GM21717 (cell line): ENCODE measurements at regions not wholly inside any gene's neighbourhood (a gene's known extent, or its start where the extent isn't known, plus 50 kb on each side); places are given as distances from the start of the nearest gene placed in this dataset.
"Not testable (repeated sequence)": the region's sequence is repeated elsewhere in the genome, so short reads cannot be mapped to it uniquely, and the experiment has no call there.

Experiments
- ATAC-seq: cut with Tn5 transposase; IDR thresholded peaks from one replicate; pipeline ENCODE4 v1.9.1; 2021; ENCODE audit warnings: mild to moderate bottlenecking, moderate library complexity; ENCODE audit not compliant: unreplicated experiment

- ATAC-seq = no peak
These were observed 244.4 kb upstream of the FOXN3 start for GRCh38 chr14:89661392-89661791.

DNA sequence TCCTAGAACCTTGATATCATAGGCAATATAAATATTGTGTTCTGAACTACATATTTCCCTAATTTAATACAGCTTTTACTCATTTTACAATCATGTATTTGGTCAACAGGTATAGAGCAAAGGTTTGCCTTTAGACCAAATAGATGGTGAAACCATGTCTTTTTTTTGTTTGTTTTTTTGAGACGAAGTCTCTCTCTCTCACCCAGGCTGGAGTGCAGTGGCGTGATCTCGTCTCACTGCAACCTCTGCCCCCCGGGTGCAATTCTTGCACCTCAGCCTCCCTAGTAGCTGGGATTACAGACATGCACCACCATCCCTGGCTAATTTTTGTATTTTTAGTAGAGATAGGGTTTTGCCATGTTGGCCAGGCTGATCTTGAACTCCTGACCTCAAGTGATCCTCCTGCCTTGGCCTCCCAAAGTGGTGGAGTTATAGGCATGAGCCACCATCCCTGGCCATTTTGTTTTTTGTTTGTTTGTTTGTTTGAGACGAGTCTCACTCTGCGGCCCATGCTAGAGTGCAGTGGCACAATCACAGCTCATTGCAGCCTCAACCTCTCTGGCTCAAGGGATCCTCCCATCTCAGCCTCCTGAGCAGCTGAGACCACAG is 243.7 kb upstream of the FOXN3 start:
- not testable (repeated sequence) for ATAC-seq

DNA sequence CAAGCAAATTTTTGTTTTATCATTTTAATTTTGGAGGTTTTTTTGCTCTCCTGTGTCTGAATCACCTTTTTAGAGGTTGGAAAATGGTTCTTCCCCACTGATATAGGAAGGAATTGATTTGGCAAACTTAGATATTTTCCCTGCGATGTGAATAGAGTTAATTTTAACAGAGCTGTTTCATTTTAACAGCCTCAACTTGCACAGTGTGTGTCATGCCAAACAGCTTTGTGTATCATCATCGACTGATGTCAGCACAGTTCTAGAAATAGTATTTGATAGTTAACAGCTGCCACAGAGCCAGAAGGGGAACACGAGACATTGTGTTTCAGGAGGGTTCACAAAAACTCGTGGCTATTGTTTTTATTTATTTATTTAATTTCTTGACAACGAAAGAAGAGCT is 243.1 kb upstream of the FOXN3 start:
- no peak for ATAC-seq

DNA sequence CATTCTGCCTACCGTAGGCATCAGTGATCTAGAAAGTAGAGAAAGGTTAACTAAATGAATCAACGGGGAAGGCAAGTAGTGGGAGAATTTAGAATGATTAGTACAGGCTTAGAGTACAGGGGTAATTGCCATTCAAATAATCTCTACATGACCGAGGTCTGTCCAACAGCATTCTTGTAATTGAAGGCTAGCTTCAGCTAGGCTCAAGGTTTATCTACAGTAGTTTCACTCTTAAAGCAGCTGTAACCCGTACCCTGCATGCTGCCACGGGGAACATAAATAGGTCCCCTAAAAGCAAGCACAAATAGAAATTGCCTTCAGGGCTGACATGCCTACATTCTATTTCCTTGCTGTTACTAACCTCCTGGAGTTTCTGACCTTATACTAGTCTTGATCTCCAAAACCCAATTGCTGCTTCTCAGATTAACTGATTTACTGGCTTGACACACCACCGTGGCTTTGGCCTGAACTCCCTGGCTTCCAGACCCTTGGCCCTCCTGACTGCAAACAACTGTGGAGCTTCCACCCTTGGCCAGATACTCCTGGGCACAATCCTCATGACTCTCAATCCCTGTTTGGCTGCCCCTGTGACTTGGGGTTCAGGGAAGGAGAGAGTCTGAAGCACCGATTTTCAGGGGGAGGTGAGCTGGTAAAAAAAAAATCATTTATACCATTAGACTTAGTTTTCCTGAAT is 242.1 kb upstream of the FOXN3 start:
- ATAC-seq = no peak

GRCh38 chr14:89657014-89657413 is 240.0 kb upstream of the FOXN3 start:
- no peak for ATAC-seq

DNA sequence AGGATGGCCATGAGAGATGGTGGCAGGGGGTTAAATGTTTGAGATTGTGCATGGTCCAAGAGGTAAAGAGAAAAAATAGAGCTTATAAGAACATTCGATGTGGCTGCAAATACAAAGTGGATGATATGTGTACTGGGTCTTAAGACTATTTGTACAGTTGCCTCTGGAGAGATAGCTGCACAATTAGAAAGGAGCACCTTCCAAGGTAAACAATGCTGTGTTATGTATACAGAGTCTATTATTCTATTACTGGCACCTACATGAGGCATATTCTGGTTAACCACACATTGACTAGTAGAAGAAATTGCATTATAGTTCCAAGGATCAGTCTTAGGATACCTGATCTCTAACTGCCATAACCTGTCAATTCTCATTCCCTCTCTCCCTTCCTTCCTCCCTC is 238.0 kb upstream of the FOXN3 start:
- no peak for ATAC-seq

DNA sequence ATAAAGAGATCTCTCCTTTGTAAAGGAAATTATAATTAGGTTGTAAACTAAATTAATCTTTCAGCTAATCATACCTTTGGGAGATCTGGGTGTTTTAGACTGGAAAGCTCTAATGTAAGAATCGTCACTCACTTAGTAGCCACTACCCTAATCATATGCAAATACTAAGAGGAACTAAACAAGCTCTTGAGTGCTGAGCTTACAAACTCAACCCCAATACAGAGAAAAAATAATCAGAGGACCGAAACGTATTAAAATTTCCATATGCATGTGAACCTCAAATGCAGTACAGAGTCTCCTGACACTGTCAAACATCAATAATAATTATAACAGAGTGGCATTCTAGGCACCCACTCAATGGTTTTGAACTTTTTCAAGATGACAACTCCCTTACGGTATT is 235.3 kb upstream of the FOXN3 start:
- peak; percentile 42 for ATAC-seq

GRCh38 chr14:89651805-89652204 is 234.8 kb upstream of the FOXN3 start:
- ATAC-seq = no peak

- no peak for ATAC-seq
These were observed 233.3 kb upstream of the FOXN3 start for GRCh38 chr14:89650077-89650978.

- no peak for ATAC-seq
These were observed 232.5 kb upstream of the FOXN3 start for GRCh38 chr14:89649451-89650075.

DNA sequence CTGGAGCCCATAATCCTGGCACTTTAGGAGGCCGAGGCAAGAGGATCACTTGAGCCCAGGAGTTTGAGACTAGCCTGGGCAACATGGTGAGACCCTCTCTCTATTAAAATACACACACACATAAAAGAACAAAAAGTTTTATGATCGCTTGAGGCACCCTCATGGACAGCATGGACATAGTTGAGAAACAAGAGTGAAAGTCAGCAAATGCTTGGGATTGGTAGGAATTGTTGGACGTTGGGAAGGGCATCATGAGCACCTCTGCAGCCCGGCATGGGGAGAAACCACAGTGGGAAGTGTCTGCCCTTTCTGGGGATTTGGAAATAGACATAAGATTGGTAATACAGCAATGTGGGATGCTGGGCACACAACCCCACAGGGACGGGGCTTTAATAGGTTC is 231.9 kb upstream of the FOXN3 start:
- ATAC-seq = no peak

GRCh38 chr14:89648510-89648909 is 231.5 kb upstream of the FOXN3 start:
- no peak for ATAC-seq

GRCh38 chr14:89646971-89647370 is 229.9 kb upstream of the FOXN3 start:
- no peak for ATAC-seq

GRCh38 chr14:89644641-89645040 is 227.6 kb upstream of the FOXN3 start:
- ATAC-seq = no peak

DNA sequence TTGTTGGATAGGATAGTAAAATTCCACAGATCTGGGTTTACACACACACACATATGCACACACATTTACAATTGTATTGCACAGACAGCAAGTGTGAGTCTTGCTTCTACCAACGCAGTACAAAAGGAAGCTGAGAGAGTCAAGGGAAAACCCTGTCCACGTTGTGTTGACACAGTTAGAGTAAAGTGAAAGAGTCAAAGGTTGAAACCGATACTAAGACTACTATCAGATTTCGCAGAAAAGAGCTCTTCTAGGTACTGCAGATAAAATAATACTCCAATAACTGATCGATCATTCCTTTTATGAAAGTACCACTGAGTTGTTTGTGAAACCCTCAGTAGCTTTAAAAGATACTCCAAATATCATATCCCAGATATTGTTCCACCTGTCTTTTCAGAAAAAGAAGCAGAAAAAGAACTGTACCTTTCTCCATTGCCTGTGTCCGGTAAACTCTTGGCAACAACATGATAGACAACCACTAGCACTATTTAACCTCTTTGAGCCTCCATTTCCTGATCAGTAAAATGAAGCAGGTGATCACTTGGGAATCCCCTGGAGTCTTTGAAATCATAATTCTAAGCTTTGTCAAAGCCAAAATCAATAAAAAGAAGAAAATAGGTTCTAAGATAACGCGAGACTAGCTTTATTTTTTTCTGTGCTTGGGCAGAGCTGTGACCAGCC is 224.6 kb upstream of the FOXN3 start:
- peak; percentile 99 for ATAC-seq

- no peak for ATAC-seq
These were observed 223.1 kb upstream of the FOXN3 start for GRCh38 chr14:89640141-89640540.

- no peak for ATAC-seq
These were observed 222.7 kb upstream of the FOXN3 start for GRCh38 chr14:89639687-89640086.

DNA sequence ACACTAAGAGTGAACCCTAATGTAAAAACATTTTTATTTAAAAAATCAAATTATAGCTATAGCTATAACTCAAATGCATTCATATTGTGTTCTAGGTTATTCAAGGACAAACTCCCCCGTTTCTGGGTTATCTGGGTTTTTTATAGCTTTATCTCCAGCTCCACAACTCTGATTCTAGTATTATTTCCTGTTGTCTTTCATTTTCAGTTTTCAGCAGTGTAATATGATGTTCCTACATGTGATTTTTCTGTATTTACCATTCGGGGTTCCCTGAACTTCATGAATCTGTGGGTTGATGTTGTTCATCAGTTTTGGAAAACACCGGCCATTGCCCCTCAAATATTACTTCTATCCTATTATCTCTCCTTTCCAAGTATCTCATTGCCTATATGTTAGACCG is 221.9 kb upstream of the FOXN3 start:
- ATAC-seq = no peak

- ATAC-seq = no peak
These were observed 220.5 kb upstream of the FOXN3 start for GRCh38 chr14:89637581-89637980.

DNA sequence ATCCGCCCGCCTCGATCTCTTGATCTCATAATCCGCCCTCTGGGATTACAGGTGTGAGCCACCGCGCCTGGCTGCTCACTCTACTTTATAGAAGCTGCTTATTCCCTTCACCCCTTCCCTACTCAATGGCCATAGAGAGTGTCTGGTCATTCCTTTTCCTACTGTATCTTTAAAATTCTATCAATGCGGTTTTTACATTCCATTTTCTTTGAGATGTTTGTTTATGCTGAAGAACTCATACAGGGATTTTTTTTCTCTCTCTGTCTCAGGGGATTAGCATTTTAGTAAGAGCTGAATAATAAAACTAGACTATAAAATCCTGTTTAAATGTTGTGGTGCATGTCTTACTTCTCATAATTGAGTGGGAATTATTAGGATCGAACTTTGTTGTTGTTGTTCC is 218.6 kb upstream of the FOXN3 start:
- ATAC-seq = no peak

DNA sequence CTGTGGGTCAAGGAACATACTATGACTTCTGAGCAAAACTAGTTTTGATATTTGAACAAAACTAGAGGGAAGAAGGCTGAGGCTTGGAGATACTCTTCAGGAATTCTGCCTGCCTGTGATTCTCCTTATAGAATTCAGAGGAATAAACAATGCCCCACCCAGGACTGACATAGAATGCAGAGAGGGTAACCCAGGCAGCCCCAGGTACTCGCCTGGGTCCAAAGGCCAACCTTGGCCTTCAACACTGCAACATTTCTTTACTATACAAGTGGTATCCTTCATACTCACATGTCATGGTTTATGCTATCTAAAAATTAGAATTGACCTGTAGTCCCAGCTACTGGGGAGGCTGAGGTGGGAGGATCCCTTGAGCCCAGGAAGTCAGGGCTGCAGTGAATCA is 217.0 kb upstream of the FOXN3 start:
- ATAC-seq = no peak
